ENCODE measurements at regions not wholly inside any gene's neighbourhood (a gene's known extent, or its start where the extent isn't known, plus 50 kb on each side); places are given as distances from the start of the nearest gene placed in this dataset.

- DNase-seq, result no peak
- peaks cover 15 to 48% of the 10 kb centered on the region in 2 experiments; a peak in 3 of 4 replicates for H3K4me1 ChIP-seq (ENCODE audit: control insufficient read depth in 1 of 2, insufficient read depth in 2 of 2, low read depth in 1 of 2, low read length in 1 of 2)
- no peaks in the 10 kb centered on the region for H3K36me3 ChIP-seq (replicated peaks in 1 of 2; ENCODE audit: control insufficient read depth in 1 of 2, insufficient read depth in 2 of 2, low read length in 1 of 2)
- ChIA-PET CTCF (interaction anchor here (0.8 to 1.1 kb wide), 2 partner anchors 38 to 54 kb away, joined by 3 to 4 read pairs; no protein-coding TSS in a partner anchor), POLR2A (no interaction called here)
- H3K9me2 ChIP-seq, result no peaks in the 10 kb centered on the region
- H3F3A ChIP-seq (replicated peaks; ENCODE audit: insufficient read depth), result no peaks in the 10 kb centered on the region
- H3K9me3 ChIP-seq, result no peaks in the 10 kb centered on the region
- TF ChIP-seq, protein P1, sequence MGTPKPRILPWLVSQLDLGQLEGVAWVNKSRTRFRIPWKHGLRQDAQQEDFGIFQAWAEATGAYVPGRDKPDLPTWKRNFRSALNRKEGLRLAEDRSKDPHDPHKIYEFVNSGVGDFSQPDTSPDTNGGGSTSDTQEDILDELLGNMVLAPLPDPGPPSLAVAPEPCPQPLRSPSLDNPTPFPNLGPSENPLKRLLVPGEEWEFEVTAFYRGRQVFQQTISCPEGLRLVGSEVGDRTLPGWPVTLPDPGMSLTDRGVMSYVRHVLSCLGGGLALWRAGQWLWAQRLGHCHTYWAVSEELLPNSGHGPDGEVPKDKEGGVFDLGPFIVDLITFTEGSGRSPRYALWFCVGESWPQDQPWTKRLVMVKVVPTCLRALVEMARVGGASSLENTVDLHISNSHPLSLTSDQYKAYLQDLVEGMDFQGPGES (IDR thresholded peaks at IDR 0.05; ENCODE audit: low read depth, low read length), result no peak
- TF ChIP-seq USF1 (IDR thresholded peaks at IDR 0.05; ENCODE audit: borderline replicate concordance, low read depth), result no peak
- TF ChIP-seq, protein P2, sequence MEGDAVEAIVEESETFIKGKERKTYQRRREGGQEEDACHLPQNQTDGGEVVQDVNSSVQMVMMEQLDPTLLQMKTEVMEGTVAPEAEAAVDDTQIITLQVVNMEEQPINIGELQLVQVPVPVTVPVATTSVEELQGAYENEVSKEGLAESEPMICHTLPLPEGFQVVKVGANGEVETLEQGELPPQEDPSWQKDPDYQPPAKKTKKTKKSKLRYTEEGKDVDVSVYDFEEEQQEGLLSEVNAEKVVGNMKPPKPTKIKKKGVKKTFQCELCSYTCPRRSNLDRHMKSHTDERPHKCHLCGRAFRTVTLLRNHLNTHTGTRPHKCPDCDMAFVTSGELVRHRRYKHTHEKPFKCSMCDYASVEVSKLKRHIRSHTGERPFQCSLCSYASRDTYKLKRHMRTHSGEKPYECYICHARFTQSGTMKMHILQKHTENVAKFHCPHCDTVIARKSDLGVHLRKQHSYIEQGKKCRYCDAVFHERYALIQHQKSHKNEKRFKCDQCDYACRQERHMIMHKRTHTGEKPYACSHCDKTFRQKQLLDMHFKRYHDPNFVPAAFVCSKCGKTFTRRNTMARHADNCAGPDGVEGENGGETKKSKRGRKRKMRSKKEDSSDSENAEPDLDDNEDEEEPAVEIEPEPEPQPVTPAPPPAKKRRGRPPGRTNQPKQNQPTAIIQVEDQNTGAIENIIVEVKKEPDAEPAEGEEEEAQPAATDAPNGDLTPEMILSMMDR (IDR thresholded peaks at IDR 0.05), result no peak
- H3K9ac ChIP-seq, result no peak overlapping the region
- no peak overlapping the region for H3K27ac ChIP-seq (ENCODE audit: low read depth in 2 of 2, low read length in 1 of 2)
- WGBS (ENCODE audit: low lambda C conversion rate), result 82% methylated on average over 17 of the region's 21 CpGs
- no peaks in the 10 kb centered on the region for H3K79me2 ChIP-seq (ENCODE audit: insufficient read depth)
- no peak overlapping the region for H3K4me2 ChIP-seq
- no peaks in the 10 kb centered on the region for H3K27me3 ChIP-seq (ENCODE audit: insufficient read depth)
- no peaks in the 10 kb centered on the region for H4K20me1 ChIP-seq (ENCODE audit: insufficient read depth)
- no peak overlapping the region for H2AFZ ChIP-seq (ENCODE audit: low read depth)
- H3K4me3 ChIP-seq (ENCODE audit: low read depth in 2 of 2, low read length in 1 of 2), result no peak overlapping the region
Measured at GRCh38 chr16:85510041-85510659, 103.0 kb upstream of the GSE1 start.

DNA sequence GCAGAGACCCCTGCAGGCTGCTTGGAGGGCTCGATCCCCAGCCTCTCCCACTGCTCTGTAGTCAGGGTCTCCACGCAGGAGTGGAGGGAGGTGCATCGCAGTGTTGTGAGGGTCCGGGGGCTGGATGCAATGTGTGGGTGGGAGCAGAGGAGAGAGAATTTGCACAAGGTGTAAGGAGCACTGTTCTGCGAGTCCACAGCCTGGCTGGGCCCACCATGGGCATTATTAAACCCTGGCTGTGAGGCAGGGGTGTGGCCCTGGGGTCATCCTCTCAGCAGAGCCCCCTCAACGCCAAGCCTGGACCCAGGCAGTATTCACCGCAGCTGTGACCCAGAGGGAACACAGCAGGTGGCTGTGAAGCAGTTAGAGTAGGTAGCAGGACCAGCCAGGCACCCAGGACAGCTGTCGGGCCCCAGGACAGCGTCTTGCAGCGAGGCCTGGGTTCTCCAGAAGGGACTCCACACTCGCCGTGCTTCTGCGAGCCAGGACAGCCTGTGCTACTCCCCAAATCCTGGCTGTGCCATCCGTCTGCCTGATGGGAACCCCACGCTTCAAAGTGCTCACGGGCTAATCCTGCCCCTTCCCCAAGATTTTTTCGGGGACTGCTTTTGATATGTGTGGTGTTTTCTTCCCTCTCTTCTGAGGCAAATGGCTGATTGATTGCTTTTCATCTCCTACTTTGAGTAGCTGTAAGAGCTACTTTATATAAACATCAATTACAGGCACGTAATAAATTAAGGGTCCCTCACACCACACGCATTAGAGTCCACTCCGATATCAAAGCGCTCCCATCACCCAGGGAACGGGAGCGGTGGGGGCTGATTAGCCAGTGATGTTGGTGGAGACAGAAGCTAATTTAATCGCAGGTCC, 100.9 kb upstream of the GSE1 start:
- no peaks in the 10 kb centered on the region for H3K9me2 ChIP-seq
- H3K4me3 ChIP-seq (ENCODE audit: low read depth in 2 of 2, low read length in 1 of 2), result no peak overlapping the region
- H3K36me3 ChIP-seq (replicated peaks in 1 of 2; ENCODE audit: control insufficient read depth in 1 of 2, insufficient read depth in 2 of 2, low read length in 1 of 2), result no peaks in the 10 kb centered on the region
- 88% methylated on average over 15 of the region's 24 CpGs for WGBS (ENCODE audit: low lambda C conversion rate)
- H3K9ac ChIP-seq, result no peak overlapping the region
- peaks cover 25 to 51% of the 10 kb centered on the region in 2 experiments; a peak in 3 of 4 replicates for H3K4me1 ChIP-seq (ENCODE audit: control insufficient read depth in 1 of 2, insufficient read depth in 2 of 2, low read depth in 1 of 2, low read length in 1 of 2)
- peak overlapping the region in 1 of 2 experiments; percentile 18; a peak in 2 of 4 replicates for H3K27ac ChIP-seq (ENCODE audit: low read depth in 2 of 2, low read length in 1 of 2)
- TF ChIP-seq CHD2 (IDR thresholded peaks at IDR 0.05; ENCODE audit: low read length, partially characterized antibody), result no peak
- TF ChIP-seq ZBTB33 (IDR thresholded peaks at IDR 0.05; ENCODE audit: borderline replicate concordance, low read depth), result no peak
- TF ChIP-seq GATA2 (CRISPR knock-in tag; IDR thresholded peaks at IDR 0.05), result 0 out of 2 replicates have a peak, but pooled peaks have one; percentile 29
- no peak for TF ChIP-seq ELF1 (IDR thresholded peaks at IDR 0.05)
- no peak for TF ChIP-seq USF1 (IDR thresholded peaks at IDR 0.05; ENCODE audit: borderline replicate concordance, low read depth)
- no peaks in the 10 kb centered on the region for H3K27me3 ChIP-seq (ENCODE audit: insufficient read depth)
- no peaks in the 10 kb centered on the region for H3F3A ChIP-seq (replicated peaks; ENCODE audit: insufficient read depth)
- ChIA-PET CTCF (interaction anchor here (0.9 to 1.9 kb wide), 3 partner anchors 10 to 21 kb away, joined by 3 to 7 read pairs (median 4); no protein-coding TSS in a partner anchor), POLR2A (no interaction called here)
- no peak overlapping the region for H2AFZ ChIP-seq (ENCODE audit: low read depth)
- no peaks in the 10 kb centered on the region for H3K79me2 ChIP-seq (ENCODE audit: insufficient read depth)
- H3K9me3 ChIP-seq, result no peaks in the 10 kb centered on the region
- no peaks in the 10 kb centered on the region for H4K20me1 ChIP-seq (ENCODE audit: insufficient read depth)
- no peak overlapping the region for H3K4me2 ChIP-seq
- DNase-seq, result no peak
